ENCODE measurements at regions not wholly inside any gene's neighbourhood (a gene's known extent, or its start where the extent isn't known, plus 50 kb on each side); places are given as distances from the start of the nearest gene placed in this dataset.

DNA sequence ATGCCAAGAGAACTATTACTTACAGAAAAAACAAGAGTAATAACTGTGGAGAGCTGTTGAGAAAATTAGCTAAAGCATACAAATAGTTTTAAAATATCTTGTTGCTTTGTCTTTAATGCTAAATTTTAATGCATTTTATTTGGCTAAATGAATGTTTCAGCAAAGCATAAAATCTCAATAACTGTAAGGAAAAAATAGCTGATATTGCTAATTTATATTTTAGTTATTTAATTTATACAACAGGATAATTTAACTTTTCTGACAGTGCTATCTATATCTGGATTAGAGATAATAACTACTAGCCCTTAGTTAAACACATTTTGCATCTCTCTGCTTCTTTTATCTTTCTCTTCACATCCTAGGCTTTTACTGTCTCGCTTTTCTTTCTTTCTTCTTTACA, 1014.9 kb upstream of the COX7C start:
- no peak for ATAC-seq
- TF ChIP-seq, protein P1, sequence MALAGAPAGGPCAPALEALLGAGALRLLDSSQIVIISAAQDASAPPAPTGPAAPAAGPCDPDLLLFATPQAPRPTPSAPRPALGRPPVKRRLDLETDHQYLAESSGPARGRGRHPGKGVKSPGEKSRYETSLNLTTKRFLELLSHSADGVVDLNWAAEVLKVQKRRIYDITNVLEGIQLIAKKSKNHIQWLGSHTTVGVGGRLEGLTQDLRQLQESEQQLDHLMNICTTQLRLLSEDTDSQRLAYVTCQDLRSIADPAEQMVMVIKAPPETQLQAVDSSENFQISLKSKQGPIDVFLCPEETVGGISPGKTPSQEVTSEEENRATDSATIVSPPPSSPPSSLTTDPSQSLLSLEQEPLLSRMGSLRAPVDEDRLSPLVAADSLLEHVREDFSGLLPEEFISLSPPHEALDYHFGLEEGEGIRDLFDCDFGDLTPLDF (CRISPR knock-in tag; IDR thresholded peaks at IDR 0.05): no peak
- TF ChIP-seq, protein P2, sequence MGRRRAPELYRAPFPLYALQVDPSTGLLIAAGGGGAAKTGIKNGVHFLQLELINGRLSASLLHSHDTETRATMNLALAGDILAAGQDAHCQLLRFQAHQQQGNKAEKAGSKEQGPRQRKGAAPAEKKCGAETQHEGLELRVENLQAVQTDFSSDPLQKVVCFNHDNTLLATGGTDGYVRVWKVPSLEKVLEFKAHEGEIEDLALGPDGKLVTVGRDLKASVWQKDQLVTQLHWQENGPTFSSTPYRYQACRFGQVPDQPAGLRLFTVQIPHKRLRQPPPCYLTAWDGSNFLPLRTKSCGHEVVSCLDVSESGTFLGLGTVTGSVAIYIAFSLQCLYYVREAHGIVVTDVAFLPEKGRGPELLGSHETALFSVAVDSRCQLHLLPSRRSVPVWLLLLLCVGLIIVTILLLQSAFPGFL (CRISPR knock-in tag; IDR thresholded peaks at IDR 0.05; ENCODE audit: borderline replicate concordance): no peak
- no peak for TF ChIP-seq GRHL2 (CRISPR knock-in tag; IDR thresholded peaks at IDR 0.05; ENCODE audit: insufficient replicate concordance, severe bottlenecking)
- POLR2A ChIA-PET: no interaction called here
- Mint-ChIP-seq H3K4me1 (no peaks in the 10 kb centered on the region), H3K4me3 (no peak overlapping the region), H3K9me3 (no peaks in the 10 kb centered on the region), H3K36me3 (no peaks in the 10 kb centered on the region), H3K27ac (no peak overlapping the region), H3K27me3 (ENCODE audit: low read depth) (no peaks in the 10 kb centered on the region)
- CTCF ChIA-PET: no interaction called here
- DNase-seq (ENCODE audit: low spot score): no peak

- ChIA-PET POLR2A (no interaction called here), CTCF (no interaction called here)
- H3K27ac Mint-ChIP-seq: no peak overlapping the region
- H3K4me3 Mint-ChIP-seq: no peak overlapping the region
- no peaks in the 10 kb centered on the region for H3K27me3 Mint-ChIP-seq (ENCODE audit: low read depth)
- H3K4me1 Mint-ChIP-seq: no peaks in the 10 kb centered on the region
- ATAC-seq (no peak), DNase-seq (ENCODE audit: low spot score) (no peak)
- H3K36me3 Mint-ChIP-seq: no peaks in the 10 kb centered on the region
- TF ChIP-seq, protein P3, sequence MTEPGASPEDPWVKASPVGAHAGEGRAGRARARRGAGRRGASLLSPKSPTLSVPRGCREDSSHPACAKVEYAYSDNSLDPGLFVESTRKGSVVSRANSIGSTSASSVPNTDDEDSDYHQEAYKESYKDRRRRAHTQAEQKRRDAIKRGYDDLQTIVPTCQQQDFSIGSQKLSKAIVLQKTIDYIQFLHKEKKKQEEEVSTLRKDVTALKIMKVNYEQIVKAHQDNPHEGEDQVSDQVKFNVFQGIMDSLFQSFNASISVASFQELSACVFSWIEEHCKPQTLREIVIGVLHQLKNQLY (CRISPR knock-in tag; IDR thresholded peaks at IDR 0.05): no peak
- TF ChIP-seq, protein P4, sequence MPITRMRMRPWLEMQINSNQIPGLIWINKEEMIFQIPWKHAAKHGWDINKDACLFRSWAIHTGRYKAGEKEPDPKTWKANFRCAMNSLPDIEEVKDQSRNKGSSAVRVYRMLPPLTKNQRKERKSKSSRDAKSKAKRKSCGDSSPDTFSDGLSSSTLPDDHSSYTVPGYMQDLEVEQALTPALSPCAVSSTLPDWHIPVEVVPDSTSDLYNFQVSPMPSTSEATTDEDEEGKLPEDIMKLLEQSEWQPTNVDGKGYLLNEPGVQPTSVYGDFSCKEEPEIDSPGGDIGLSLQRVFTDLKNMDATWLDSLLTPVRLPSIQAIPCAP (CRISPR knock-in tag; IDR thresholded peaks at IDR 0.05): no peak
- no peak for TF ChIP-seq ZNF423 (CRISPR knock-in tag; IDR thresholded peaks at IDR 0.05)
- TF ChIP-seq GTF2I (CRISPR knock-in tag; conservative IDR thresholded peaks at IDR 0.05): no peak
- no peak for TF ChIP-seq SOX15 (CRISPR knock-in tag; IDR thresholded peaks at IDR 0.05)
- no peak for TF ChIP-seq FOXK1 (CRISPR knock-in tag; IDR thresholded peaks at IDR 0.05)
- no peak for TF ChIP-seq RORB (CRISPR knock-in tag; IDR thresholded peaks at IDR 0.05)
- TF ChIP-seq TP53 (CRISPR knock-in tag; IDR thresholded peaks at IDR 0.05): no peak
- TF ChIP-seq CTCF (IDR thresholded peaks at IDR 0.05): no peak
- TF ChIP-seq, protein P5, sequence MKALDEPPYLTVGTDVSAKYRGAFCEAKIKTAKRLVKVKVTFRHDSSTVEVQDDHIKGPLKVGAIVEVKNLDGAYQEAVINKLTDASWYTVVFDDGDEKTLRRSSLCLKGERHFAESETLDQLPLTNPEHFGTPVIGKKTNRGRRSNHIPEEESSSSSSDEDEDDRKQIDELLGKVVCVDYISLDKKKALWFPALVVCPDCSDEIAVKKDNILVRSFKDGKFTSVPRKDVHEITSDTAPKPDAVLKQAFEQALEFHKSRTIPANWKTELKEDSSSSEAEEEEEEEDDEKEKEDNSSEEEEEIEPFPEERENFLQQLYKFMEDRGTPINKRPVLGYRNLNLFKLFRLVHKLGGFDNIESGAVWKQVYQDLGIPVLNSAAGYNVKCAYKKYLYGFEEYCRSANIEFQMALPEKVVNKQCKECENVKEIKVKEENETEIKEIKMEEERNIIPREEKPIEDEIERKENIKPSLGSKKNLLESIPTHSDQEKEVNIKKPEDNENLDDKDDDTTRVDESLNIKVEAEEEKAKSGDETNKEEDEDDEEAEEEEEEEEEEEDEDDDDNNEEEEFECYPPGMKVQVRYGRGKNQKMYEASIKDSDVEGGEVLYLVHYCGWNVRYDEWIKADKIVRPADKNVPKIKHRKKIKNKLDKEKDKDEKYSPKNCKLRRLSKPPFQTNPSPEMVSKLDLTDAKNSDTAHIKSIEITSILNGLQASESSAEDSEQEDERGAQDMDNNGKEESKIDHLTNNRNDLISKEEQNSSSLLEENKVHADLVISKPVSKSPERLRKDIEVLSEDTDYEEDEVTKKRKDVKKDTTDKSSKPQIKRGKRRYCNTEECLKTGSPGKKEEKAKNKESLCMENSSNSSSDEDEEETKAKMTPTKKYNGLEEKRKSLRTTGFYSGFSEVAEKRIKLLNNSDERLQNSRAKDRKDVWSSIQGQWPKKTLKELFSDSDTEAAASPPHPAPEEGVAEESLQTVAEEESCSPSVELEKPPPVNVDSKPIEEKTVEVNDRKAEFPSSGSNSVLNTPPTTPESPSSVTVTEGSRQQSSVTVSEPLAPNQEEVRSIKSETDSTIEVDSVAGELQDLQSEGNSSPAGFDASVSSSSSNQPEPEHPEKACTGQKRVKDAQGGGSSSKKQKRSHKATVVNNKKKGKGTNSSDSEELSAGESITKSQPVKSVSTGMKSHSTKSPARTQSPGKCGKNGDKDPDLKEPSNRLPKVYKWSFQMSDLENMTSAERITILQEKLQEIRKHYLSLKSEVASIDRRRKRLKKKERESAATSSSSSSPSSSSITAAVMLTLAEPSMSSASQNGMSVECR (CRISPR knock-in tag; IDR thresholded peaks at IDR 0.05; ENCODE audit: borderline replicate concordance): no peak
- TF ChIP-seq CREB1 (CRISPR knock-in tag; IDR thresholded peaks at IDR 0.05): no peak
- TF ChIP-seq JAZF1 (CRISPR knock-in tag; IDR thresholded peaks at IDR 0.05): no peak
- H3K9me3 Mint-ChIP-seq: no peaks in the 10 kb centered on the region
Measured at GRCh38 chr5:85604378-85604777, 1013.4 kb upstream of the COX7C start.
